ENCODE measurements at regions not wholly inside any gene's neighbourhood (a gene's known extent, or its start where the extent isn't known, plus 50 kb on each side); places are given as distances from the start of the nearest gene placed in this dataset.
A peak's percentile ranks its signal among the peaks of the same experiment; 100 is the strongest.

DNA sequence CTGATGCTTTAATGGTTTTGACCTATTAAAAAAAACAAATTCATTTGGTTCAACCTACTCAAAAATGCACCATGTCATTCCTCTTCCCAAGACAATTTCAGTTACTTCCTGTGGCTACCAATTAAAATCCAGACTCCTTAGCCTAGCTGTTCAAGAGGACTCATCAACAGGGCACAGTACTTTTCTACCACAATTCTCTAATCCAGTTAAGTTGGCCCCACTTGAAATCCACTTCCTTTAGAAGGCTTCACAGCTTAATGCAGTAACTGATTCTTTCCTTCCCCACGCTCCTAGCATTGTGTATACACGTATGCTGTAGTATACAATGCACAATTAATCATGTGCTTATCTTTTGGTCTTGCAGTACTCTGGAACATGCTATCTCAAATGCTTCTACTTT, 129.8 kb downstream of the UGT8 start:
- DNase-seq, result no peak

GRCh38 chr4:114729068-114729738, 130.6 kb downstream of the UGT8 start:
- no peak for DNase-seq

GRCh38 chr4:114734594-114734993, 136.0 kb downstream of the UGT8 start:
- peak; percentile 55 for DNase-seq

- DNase-seq, result peak; percentile 36
These were observed 154.0 kb downstream of the UGT8 start for GRCh38 chr4:114752391-114753165.

- DNase-seq, result no peak
These were observed 156.0 kb downstream of the UGT8 start for GRCh38 chr4:114754616-114755015.

DNA sequence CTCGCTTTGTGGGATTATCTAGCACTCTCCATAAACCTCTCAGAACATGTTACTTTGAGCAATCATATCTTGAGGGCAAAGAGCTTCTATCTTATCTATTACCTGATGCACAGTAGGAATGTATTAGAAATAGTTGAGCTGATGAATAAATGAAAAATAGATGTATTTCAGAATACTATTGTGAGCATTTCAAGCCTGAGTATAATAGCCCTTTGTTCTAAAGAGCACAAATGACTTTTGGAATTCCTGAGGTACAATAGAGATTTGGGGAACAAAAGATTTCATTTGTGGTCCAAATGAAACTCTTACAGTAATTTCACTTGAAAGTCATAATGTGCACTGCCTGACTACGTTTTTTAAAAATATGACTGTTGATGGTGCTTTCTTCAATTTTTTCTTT, 159.5 kb downstream of the UGT8 start:
- DNase-seq, result no peak

GRCh38 chr4:114768501-114768900, 169.9 kb downstream of the UGT8 start:
- no peak for DNase-seq

DNA sequence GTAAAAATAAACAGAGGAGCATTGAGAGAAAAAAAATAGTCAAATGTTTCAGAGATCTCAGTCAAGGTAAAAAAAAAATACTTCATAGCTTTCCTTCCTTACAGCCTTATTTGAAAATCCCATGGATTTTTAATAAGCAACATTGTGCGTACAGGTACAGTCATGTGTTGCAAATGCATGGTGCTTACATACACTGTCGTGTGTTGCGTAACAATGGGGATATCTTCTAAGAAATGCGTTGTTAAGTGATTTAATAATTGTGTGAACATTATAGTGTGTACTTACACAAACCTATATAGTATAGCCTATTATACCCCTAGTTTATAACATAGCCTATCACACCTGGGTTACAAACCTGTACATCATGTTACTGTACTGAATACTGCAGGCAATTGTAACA, 172.0 kb downstream of the UGT8 start:
- DNase-seq, result no peak

GRCh38 chr4:114773339-114773738, 174.7 kb downstream of the UGT8 start:
- DNase-seq, result no peak

Data from fibroblast of skin of abdomen (primary cell).